22Rv1 (cell line): ENCODE measurements at regions not wholly inside any gene's neighbourhood (a gene's known extent, or its start where the extent isn't known, plus 50 kb on each side); places are given as distances from the start of the nearest gene placed in this dataset.

ENCODE experiments used
- CTCF ChIP-seq: fragments of 450-650 bp; IDR thresholded peaks from 2 replicates; pipeline ENCODE4 v1.5.1; 2017; ENCODE audit warnings: mild to moderate bottlenecking
- ZFX ChIP-seq: fragments of 450-650 bp; IDR thresholded peaks from 2 replicates; pipeline ENCODE4 v1.6.1; 2017; ENCODE audit warnings: antibody characterized with exemption, borderline replicate concordance

- TF ChIP-seq CTCF (no peak), ZFX (no peak)
These were observed 114.5 kb downstream of the FAM53A start for GRCh38 chr4:1569461-1570151.
